SK-N-SH (cell line): ENCODE measurements at regions not wholly inside any gene's neighbourhood (a gene's known extent, or its start where the extent isn't known, plus 50 kb on each side); places are given as distances from the start of the nearest gene placed in this dataset.

ENCODE experiments used
- EZH2phosphoT487 ChIP-seq: fragments of 200-600 bp; sonication (generic); IDR thresholded peaks from 2 replicates; pipeline ENCODE4 v1.6.1; 2017; ENCODE audit warnings: low read depth, mixed run types, mild to moderate bottlenecking, antibody characterized with exemption, moderate library complexity, borderline replicate concordance
- JUND ChIP-seq: IDR thresholded peaks from 2 replicates; pipeline ENCODE4 v1.4.0; 2012

- TF ChIP-seq JUND (no peak), EZH2phosphoT487 (no peak)
These were observed 1445.5 kb downstream of the BRD1 start for GRCh38 chr22:48382197-48382596.
